ENCODE measurements at regions not wholly inside any gene's neighbourhood (a gene's known extent, or its start where the extent isn't known, plus 50 kb on each side); places are given as distances from the start of the nearest gene placed in this dataset.

GRCh38 chr1:164180824-164181223, 378.2 kb upstream of the PBX1 start:
- TF ChIP-seq POLR2A (IDR thresholded peaks at IDR 0.05) = no peak
- TF ChIP-seq, protein P1, sequence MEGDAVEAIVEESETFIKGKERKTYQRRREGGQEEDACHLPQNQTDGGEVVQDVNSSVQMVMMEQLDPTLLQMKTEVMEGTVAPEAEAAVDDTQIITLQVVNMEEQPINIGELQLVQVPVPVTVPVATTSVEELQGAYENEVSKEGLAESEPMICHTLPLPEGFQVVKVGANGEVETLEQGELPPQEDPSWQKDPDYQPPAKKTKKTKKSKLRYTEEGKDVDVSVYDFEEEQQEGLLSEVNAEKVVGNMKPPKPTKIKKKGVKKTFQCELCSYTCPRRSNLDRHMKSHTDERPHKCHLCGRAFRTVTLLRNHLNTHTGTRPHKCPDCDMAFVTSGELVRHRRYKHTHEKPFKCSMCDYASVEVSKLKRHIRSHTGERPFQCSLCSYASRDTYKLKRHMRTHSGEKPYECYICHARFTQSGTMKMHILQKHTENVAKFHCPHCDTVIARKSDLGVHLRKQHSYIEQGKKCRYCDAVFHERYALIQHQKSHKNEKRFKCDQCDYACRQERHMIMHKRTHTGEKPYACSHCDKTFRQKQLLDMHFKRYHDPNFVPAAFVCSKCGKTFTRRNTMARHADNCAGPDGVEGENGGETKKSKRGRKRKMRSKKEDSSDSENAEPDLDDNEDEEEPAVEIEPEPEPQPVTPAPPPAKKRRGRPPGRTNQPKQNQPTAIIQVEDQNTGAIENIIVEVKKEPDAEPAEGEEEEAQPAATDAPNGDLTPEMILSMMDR (IDR thresholded peaks at IDR 0.05) = no peak

Data from Peyer's patch (tissue), 4 donors.